ENCODE measurements at regions not wholly inside any gene's neighbourhood (a gene's known extent, or its start where the extent isn't known, plus 50 kb on each side); places are given as distances from the start of the nearest gene placed in this dataset.
"Not testable (repeated sequence)": the region's sequence is repeated elsewhere in the genome, so short reads cannot be mapped to it uniquely, and the experiment has no call there.

DNA sequence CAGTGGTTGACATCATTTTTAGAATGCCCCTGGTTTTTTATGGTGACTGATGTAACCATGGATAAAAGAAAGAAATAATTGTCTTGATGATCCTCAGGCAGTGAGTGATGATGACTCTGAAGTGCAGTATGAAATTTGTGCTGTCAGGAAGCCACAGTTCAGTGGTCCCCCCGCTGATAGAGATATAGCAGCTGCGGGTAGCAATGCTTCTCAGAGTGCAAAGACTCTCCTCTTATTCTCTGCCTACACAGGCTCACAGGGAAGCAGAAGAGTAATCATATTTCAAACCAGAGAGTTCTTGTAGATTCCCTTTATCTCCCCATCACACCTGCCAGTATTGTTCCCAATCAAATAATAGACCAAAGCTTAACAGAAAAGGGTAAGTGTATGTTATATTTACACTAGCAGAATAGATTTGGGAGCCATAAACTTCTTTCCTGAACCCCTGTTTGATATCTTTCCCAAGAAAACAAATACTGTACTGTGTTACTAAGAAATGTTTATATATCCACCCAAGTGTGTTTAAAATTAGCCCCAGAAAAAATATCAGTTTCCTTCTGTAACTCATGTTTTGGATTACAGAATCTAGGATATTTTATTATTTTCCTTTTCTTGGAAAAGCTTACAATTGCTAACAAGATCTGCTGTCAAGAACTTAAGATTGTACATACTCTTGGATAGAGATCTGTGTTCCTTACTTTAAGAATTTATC is 1817.4 kb upstream of the FLRT2 start:
- no peak overlapping the region for H3K9ac ChIP-seq
- no peaks in the 10 kb centered on the region for H3K36me3 ChIP-seq (ENCODE audit: insufficient read depth)
- H3K79me2 ChIP-seq (ENCODE audit: insufficient read depth, low read depth): no peaks in the 10 kb centered on the region
- H3K27ac ChIP-seq: no peak overlapping the region
- H4K20me1 ChIP-seq (ENCODE audit: insufficient read depth): no peaks in the 10 kb centered on the region
- H3K4me1 ChIP-seq (ENCODE audit: low read depth, poor library complexity, severe bottlenecking): no peaks in the 10 kb centered on the region
- TF ChIP-seq, protein P1, sequence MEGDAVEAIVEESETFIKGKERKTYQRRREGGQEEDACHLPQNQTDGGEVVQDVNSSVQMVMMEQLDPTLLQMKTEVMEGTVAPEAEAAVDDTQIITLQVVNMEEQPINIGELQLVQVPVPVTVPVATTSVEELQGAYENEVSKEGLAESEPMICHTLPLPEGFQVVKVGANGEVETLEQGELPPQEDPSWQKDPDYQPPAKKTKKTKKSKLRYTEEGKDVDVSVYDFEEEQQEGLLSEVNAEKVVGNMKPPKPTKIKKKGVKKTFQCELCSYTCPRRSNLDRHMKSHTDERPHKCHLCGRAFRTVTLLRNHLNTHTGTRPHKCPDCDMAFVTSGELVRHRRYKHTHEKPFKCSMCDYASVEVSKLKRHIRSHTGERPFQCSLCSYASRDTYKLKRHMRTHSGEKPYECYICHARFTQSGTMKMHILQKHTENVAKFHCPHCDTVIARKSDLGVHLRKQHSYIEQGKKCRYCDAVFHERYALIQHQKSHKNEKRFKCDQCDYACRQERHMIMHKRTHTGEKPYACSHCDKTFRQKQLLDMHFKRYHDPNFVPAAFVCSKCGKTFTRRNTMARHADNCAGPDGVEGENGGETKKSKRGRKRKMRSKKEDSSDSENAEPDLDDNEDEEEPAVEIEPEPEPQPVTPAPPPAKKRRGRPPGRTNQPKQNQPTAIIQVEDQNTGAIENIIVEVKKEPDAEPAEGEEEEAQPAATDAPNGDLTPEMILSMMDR (conservative IDR thresholded peaks at IDR 0.05; ENCODE audit: low read depth, low read length): no peak
- H3K4me2 ChIP-seq: no peak overlapping the region
- H3K27me3 ChIP-seq (ENCODE audit: insufficient read depth, low read depth): no peaks in the 10 kb centered on the region
- no peak overlapping the region for H3K4me3 ChIP-seq (IDR thresholded peaks at IDR 0.05; ENCODE audit: insufficient read depth, low read depth, low read length)
- no peak overlapping the region for H2AFZ ChIP-seq (ENCODE audit: low read depth)

DNA sequence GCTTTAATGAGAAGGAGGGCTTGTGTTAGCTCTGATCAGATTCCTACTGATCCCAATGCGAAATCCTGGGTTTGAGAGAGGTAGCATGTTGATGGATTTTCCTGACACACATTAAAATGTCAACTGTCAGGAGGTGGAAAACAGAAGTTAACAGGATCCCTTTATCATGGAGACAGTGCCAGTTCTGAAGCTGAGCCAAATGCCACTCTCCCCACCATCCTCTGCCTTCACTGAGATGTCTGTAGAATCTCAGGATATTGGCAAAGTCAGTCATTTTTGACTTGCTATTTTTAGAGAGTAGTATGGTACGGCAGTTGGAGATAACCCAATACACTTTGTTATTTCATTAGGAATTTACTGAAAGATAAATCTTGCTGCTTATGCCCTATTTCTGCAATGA is 1816.2 kb upstream of the FLRT2 start:
- Histone ChIP-seq H4K20me1 (ENCODE audit: insufficient read depth) (no peaks in the 10 kb centered on the region), H3K27me3 (ENCODE audit: insufficient read depth, low read depth) (no peaks in the 10 kb centered on the region), H3K4me3 (IDR thresholded peaks at IDR 0.05; ENCODE audit: insufficient read depth, low read depth, low read length) (no peak overlapping the region), H3K27ac (no peak overlapping the region), H3K79me2 (ENCODE audit: insufficient read depth, low read depth) (no peaks in the 10 kb centered on the region), H2AFZ (ENCODE audit: low read depth) (no peak overlapping the region), H3K36me3 (ENCODE audit: insufficient read depth) (no peaks in the 10 kb centered on the region), H3K9ac (no peak overlapping the region), H3K4me1 (ENCODE audit: low read depth, poor library complexity, severe bottlenecking) (no peaks in the 10 kb centered on the region), H3K4me2 (no peak overlapping the region)
- TF ChIP-seq, protein P1 (conservative IDR thresholded peaks at IDR 0.05; ENCODE audit: low read depth, low read length): no peak

DNA sequence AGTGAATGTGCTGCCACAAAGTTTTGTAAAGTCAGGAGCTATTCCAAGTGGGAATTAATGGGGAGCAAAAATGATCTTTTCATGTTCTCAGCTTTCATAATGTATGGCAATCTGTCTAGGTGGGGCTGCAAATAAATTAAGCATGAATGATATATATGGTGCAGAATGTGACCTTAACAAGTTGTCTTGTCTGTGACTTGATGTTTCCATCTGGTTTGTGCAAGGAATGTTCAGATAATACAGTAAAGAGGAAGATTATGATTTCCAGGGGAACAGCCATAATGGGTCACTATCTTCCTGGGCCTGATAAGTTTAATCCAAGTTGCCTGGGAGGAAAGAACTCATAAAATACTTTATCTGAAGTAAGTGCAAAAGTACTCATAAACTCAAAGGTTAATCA is 1815.8 kb upstream of the FLRT2 start:
- H4K20me1 ChIP-seq (ENCODE audit: insufficient read depth): no peaks in the 10 kb centered on the region
- H3K79me2 ChIP-seq (ENCODE audit: insufficient read depth, low read depth): no peaks in the 10 kb centered on the region
- H2AFZ ChIP-seq (ENCODE audit: low read depth): no peak overlapping the region
- TF ChIP-seq, protein P1 (conservative IDR thresholded peaks at IDR 0.05; ENCODE audit: low read depth, low read length): no peak
- H3K4me3 ChIP-seq (IDR thresholded peaks at IDR 0.05; ENCODE audit: insufficient read depth, low read depth, low read length): no peak overlapping the region
- no peaks in the 10 kb centered on the region for H3K36me3 ChIP-seq (ENCODE audit: insufficient read depth)
- no peaks in the 10 kb centered on the region for H3K27me3 ChIP-seq (ENCODE audit: insufficient read depth, low read depth)
- H3K4me2 ChIP-seq: no peak overlapping the region
- H3K4me1 ChIP-seq (ENCODE audit: low read depth, poor library complexity, severe bottlenecking): no peaks in the 10 kb centered on the region
- no peak overlapping the region for H3K9ac ChIP-seq
- no peak overlapping the region for H3K27ac ChIP-seq

DNA sequence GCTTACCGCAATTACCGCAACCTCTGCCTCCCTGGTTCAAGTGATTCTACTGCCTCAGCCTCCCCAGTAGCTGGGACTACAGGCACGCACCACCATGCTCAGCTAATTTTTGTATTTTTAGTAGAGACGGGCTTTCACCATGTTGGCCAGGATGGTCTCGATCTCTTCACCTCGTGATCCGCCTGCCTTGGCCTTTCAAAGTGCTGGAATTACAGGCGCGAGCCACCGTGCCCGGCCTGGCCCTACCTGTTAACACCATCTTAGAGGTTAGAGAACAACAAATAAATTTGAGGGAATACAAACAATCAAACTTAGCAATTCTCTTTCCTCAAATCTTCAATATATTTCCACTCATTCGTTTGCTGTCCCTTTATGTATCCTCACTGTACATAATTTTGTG is 1810.5 kb upstream of the FLRT2 start:
- not testable (repeated sequence) for H3K36me3 ChIP-seq (ENCODE audit: insufficient read depth); H3K79me2 ChIP-seq (ENCODE audit: insufficient read depth, low read depth); H3K4me1 ChIP-seq (ENCODE audit: low read depth, poor library complexity, severe bottlenecking); H3K9ac ChIP-seq; H2AFZ ChIP-seq (ENCODE audit: low read depth); H3K27me3 ChIP-seq (ENCODE audit: insufficient read depth, low read depth); H3K4me2 ChIP-seq; H4K20me1 ChIP-seq (ENCODE audit: insufficient read depth); H3K27ac ChIP-seq; H3K4me3 ChIP-seq (IDR thresholded peaks at IDR 0.05; ENCODE audit: insufficient read depth, low read depth, low read length)

DNA sequence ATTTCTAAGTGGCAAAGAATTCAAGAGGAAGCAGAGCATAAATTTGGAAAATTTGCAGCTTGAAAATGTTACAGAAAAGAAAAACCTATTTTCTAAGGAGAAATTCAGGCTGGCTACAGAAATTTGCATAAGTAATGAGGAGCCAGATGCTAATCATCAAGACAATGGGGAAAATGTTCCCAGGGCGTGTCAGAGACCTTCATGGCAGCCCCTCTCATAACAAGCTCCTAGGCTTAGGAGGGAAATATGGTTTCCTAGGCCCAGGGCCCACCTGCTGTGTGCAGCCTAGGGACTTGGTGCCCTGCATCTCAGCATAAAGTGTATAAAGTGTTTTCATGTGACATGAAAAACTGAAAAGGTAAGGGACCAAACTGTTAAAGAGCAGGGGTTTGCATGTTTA is 1796.3 kb upstream of the FLRT2 start:
- H3K27me3 ChIP-seq (ENCODE audit: insufficient read depth, low read depth): no peaks in the 10 kb centered on the region
- no peaks in the 10 kb centered on the region for H3K79me2 ChIP-seq (ENCODE audit: insufficient read depth, low read depth)
- no peak overlapping the region for H3K27ac ChIP-seq
- TF ChIP-seq, protein P1 (conservative IDR thresholded peaks at IDR 0.05; ENCODE audit: low read depth, low read length): no peak
- no peaks in the 10 kb centered on the region for H3K36me3 ChIP-seq (ENCODE audit: insufficient read depth)
- no peak overlapping the region for H3K9ac ChIP-seq
- H2AFZ ChIP-seq (ENCODE audit: low read depth): no peak overlapping the region
- no peak overlapping the region for H3K4me2 ChIP-seq
- H3K4me3 ChIP-seq (IDR thresholded peaks at IDR 0.05; ENCODE audit: insufficient read depth, low read depth, low read length): no peak overlapping the region
- no peaks in the 10 kb centered on the region for H3K4me1 ChIP-seq (ENCODE audit: low read depth, poor library complexity, severe bottlenecking)
- no peaks in the 10 kb centered on the region for H4K20me1 ChIP-seq (ENCODE audit: insufficient read depth)
